ENCODE measurements at regions not wholly inside any gene's neighbourhood (a gene's known extent, or its start where the extent isn't known, plus 50 kb on each side); places are given as distances from the start of the nearest gene placed in this dataset.
"Not testable (repeated sequence)": the region's sequence is repeated elsewhere in the genome, so short reads cannot be mapped to it uniquely, and the experiment has no call there.

DNA sequence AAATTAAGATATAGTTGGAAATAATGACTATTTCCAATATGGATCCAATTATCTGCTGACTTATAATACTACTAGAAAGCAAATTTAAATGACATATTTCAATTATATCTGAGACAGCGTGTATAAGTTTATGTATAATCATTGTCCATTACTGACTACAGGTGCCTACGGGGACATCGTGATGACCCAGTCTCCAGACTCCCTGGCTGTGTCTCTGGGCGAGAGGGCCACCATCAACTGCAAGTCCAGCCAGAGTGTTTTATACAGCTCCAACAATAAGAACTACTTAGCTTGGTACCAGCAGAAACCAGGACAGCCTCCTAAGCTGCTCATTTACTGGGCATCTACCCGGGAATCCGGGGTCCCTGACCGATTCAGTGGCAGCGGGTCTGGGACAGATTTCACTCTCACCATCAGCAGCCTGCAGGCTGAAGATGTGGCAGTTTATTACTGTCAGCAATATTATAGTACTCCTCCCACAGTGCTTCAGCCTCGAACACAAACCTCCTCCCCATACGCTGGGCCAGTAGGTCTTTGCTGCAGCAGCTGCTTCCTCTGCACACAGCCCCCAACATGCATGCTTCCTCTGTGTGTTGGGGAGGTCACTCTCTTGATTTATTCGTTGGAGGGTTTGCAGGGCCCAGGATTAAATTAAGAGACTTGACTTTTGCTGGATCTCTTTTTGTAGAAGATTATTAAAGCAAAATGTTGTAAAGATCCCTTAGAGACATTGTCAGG lies 194.4 kb downstream of the RPIA start:
- no peak overlapping the region for H3K9ac ChIP-seq (ENCODE audit: insufficient read depth in 1 of 2, low read length in 2 of 2)
- no peak overlapping the region for H3K4me3 ChIP-seq
- WGBS, 2 donors = 55 to 70% methylated on average over 11 of the region's 11 CpGs
- no peaks in the 10 kb centered on the region for H3K4me1 ChIP-seq (ENCODE audit: control insufficient read depth in 5 of 5, insufficient read depth in 5 of 5, low read length in 5 of 5)
- H3K9me3 ChIP-seq (ENCODE audit: control insufficient read depth in 4 of 4, insufficient read depth in 3 of 4, low read length in 3 of 4) = peaks cover 0 to 1% (median 0%) of the 10 kb centered on the region in 4 donors
- H3K27me3 ChIP-seq (ENCODE audit: control insufficient read depth in 3 of 3, insufficient read depth in 3 of 3, low read length in 2 of 3) = peaks cover 0 to 16% (median 3%) of the 10 kb centered on the region in 3 donors
- H3K27ac ChIP-seq (ENCODE audit: low read depth in 1 of 2, low read length in 1 of 2) = no peak overlapping the region
- ATAC-seq (ENCODE audit: insufficient read depth, low FRiP score) (no peak), DNase-seq (no peak)
- TF ChIP-seq CTCF (IDR thresholded peaks at IDR 0.05; ENCODE audit: control extremely low read depth, extremely low read depth) = no peak
- no peaks in the 10 kb centered on the region for H3K36me3 ChIP-seq (ENCODE audit: control insufficient read depth in 4 of 4, insufficient read depth in 4 of 4, low read length in 4 of 4)

DNA sequence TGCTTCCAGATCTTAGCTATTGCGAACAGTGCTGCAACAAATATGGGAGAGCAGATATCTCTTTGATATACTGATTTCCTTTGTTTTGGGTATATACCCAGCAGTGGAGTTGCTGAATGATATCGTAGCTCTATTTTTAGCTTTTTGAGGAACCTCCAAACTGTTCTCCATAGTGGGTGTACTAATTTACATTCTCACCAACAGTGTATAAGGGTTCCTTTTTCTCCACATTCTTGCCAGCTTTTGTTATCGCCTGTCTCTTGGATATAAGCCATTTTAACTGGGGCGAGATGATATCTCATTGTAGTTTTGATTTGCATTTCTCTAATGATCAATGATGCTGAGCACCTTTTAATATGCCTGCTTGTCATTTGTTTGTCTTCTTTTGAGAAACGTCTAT lies 196.0 kb downstream of the RPIA start:
- not testable (repeated sequence) for H3K27ac ChIP-seq (ENCODE audit: low read depth in 1 of 2, low read length in 1 of 2); H3K36me3 ChIP-seq (ENCODE audit: control insufficient read depth in 4 of 4, insufficient read depth in 4 of 4, low read length in 4 of 4); H3K27me3 ChIP-seq (ENCODE audit: control insufficient read depth in 3 of 3, insufficient read depth in 3 of 3, low read length in 2 of 3); H3K4me1 ChIP-seq (ENCODE audit: control insufficient read depth in 5 of 5, insufficient read depth in 5 of 5, low read length in 5 of 5); ATAC-seq (ENCODE audit: insufficient read depth, low FRiP score); H3K9ac ChIP-seq (ENCODE audit: insufficient read depth in 1 of 2, low read length in 2 of 2); DNase-seq; H3K4me3 ChIP-seq; H3K9me3 ChIP-seq (ENCODE audit: control insufficient read depth in 4 of 4, insufficient read depth in 3 of 4, low read length in 3 of 4)
- 65 to 70% methylated on average over 5 of the region's 5 CpGs for WGBS, 2 donors

- no peaks in the 10 kb centered on the region for H3K36me3 ChIP-seq (ENCODE audit: control insufficient read depth in 4 of 4, insufficient read depth in 4 of 4, low read length in 4 of 4)
- no peak overlapping the region for H3K4me3 ChIP-seq
- DNase-seq (no peak), ATAC-seq (ENCODE audit: insufficient read depth, low FRiP score) (no peak)
- TF ChIP-seq CTCF (IDR thresholded peaks at IDR 0.05; ENCODE audit: control extremely low read depth, extremely low read depth) = no peak
- H3K4me1 ChIP-seq (ENCODE audit: control insufficient read depth in 5 of 5, insufficient read depth in 5 of 5, low read length in 5 of 5) = no peaks in the 10 kb centered on the region
- peaks cover 0 to 3% (median 0%) of the 10 kb centered on the region in 4 donors for H3K9me3 ChIP-seq (ENCODE audit: control insufficient read depth in 4 of 4, insufficient read depth in 3 of 4, low read length in 3 of 4)
- no peak overlapping the region for H3K27ac ChIP-seq (ENCODE audit: low read depth in 1 of 2, low read length in 1 of 2)
- 88 to 92% methylated on average over 1 of the region's 1 CpG for WGBS, 2 donors
- H3K27me3 ChIP-seq (ENCODE audit: control insufficient read depth in 3 of 3, insufficient read depth in 3 of 3, low read length in 2 of 3) = peaks cover 0 to 10% (median 3%) of the 10 kb centered on the region in 3 donors
- H3K9ac ChIP-seq (ENCODE audit: insufficient read depth in 1 of 2, low read length in 2 of 2) = no peak overlapping the region
These were observed 200.7 kb downstream of the RPIA start for GRCh38 chr2:88892207-88892606.

- peaks cover 0 to 7% (median 3%) of the 10 kb centered on the region in 3 donors for H3K27me3 ChIP-seq (ENCODE audit: control insufficient read depth in 3 of 3, insufficient read depth in 3 of 3, low read length in 2 of 3)
- H3K9ac ChIP-seq (ENCODE audit: insufficient read depth in 1 of 2, low read length in 2 of 2) = no peak overlapping the region
- H3K9me3 ChIP-seq (ENCODE audit: control insufficient read depth in 4 of 4, insufficient read depth in 3 of 4, low read length in 3 of 4) = peaks cover 0 to 4% (median 0%) of the 10 kb centered on the region in 4 donors
- no peaks in the 10 kb centered on the region for H3K36me3 ChIP-seq (ENCODE audit: control insufficient read depth in 4 of 4, insufficient read depth in 4 of 4, low read length in 4 of 4)
- no peak overlapping the region for H3K4me3 ChIP-seq
- H3K27ac ChIP-seq (ENCODE audit: low read depth in 1 of 2, low read length in 1 of 2) = no peak overlapping the region
- TF ChIP-seq CTCF (IDR thresholded peaks at IDR 0.05; ENCODE audit: control extremely low read depth, extremely low read depth) = no peak
- ATAC-seq (ENCODE audit: insufficient read depth, low FRiP score) = no peak
- WGBS, 2 donors = 95 to 97% methylated on average over 4 of the region's 4 CpGs
- no peak for DNase-seq
- no peaks in the 10 kb centered on the region for H3K4me1 ChIP-seq (ENCODE audit: control insufficient read depth in 5 of 5, insufficient read depth in 5 of 5, low read length in 5 of 5)
These were observed 201.3 kb downstream of the RPIA start for GRCh38 chr2:88892788-88893187.

Data from lung (tissue), 11 donors.